ENCODE measurements at regions not wholly inside any gene's neighbourhood (a gene's known extent, or its start where the extent isn't known, plus 50 kb on each side); places are given as distances from the start of the nearest gene placed in this dataset.

DNA sequence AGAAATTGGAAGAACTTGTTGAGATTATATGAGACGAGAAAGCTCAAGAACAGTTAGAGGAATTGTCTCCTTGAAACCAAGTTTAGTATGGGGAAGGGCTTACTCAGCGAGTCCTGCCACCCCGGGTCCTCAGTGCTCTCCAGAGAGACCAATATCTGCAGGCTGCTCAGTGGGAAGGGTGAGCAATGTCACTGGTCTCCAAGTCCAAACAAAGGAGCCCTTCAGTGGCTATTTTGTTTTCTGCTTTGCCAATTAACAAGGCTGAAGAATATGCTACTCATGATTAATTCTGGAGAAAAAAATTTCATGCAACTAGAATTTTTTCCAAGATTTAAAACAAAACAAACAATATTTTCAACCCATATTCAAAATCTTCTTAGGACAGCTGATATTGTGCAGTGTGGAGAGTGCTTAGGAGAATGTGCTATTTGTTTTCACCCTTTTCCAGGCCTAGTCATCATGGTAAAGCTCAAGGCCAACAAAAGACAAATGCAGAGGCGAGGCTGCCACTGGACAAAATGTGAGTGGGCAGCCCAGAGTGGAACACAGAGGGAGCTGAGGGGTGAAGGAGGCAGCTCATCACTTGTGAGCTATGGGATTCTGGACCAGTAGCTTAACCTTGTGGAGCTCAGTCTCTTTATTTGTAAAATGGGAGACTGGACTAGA, 83.8 kb upstream of the TMEM17 start:
- TF ChIP-seq, protein P1, sequence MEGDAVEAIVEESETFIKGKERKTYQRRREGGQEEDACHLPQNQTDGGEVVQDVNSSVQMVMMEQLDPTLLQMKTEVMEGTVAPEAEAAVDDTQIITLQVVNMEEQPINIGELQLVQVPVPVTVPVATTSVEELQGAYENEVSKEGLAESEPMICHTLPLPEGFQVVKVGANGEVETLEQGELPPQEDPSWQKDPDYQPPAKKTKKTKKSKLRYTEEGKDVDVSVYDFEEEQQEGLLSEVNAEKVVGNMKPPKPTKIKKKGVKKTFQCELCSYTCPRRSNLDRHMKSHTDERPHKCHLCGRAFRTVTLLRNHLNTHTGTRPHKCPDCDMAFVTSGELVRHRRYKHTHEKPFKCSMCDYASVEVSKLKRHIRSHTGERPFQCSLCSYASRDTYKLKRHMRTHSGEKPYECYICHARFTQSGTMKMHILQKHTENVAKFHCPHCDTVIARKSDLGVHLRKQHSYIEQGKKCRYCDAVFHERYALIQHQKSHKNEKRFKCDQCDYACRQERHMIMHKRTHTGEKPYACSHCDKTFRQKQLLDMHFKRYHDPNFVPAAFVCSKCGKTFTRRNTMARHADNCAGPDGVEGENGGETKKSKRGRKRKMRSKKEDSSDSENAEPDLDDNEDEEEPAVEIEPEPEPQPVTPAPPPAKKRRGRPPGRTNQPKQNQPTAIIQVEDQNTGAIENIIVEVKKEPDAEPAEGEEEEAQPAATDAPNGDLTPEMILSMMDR (IDR thresholded peaks at IDR 0.05; ENCODE audit: low read depth, low read length): no peak
- no peak for TF ChIP-seq POLR2A (IDR thresholded peaks at IDR 0.05; ENCODE audit: extremely low read depth, insufficient read length)
